ENCODE measurements at regions not wholly inside any gene's neighbourhood (a gene's known extent, or its start where the extent isn't known, plus 50 kb on each side); places are given as distances from the start of the nearest gene placed in this dataset.

GRCh38 chr2:157179324-157180105, 78.0 kb upstream of the GALNT5 start:
- TF ChIP-seq CTCF (IDR thresholded peaks at IDR 0.05) (no peak), POLR2A (IDR thresholded peaks at IDR 0.05) (no peak)

All from adrenal gland (tissue), 5 donors.